Psoas muscle (tissue), 7 donors: ENCODE measurements at regions not wholly inside any gene's neighbourhood (a gene's known extent, or its start where the extent isn't known, plus 50 kb on each side); places are given as distances from the start of the nearest gene placed in this dataset.
A peak's percentile ranks its signal among the peaks of the same experiment; 100 is the strongest.
"Not testable (repeated sequence)": the region's sequence is repeated elsewhere in the genome, so short reads cannot be mapped to it uniquely, and the experiment has no call there.

ENCODE experiments used
- ATAC-seq, 4 donors: fragments of 200-7000 bp; cut with Tn5 transposase; one replicate each; pipeline ENCODE4 v1.9.1; 2020; ENCODE audit warnings: moderate library complexity in 3 of 4, mild to moderate bottlenecking in 2 of 4
- DNase-seq, 2 donors: peaks; one replicate each; pipeline ENCODE4 v3.0.0-alpha.2; 2020
- H3K27ac ChIP-seq: fragments of 200-600 bp; one replicate; pipeline ENCODE4 v1.8.0; 2022
- H3K27me3 ChIP-seq, 3 donors: fragments of 200-600 bp in 1 of 3; one replicate each; pipeline versions ENCODE4 v1.6.1 to v1.8.0; 2013 to 2022; ENCODE audit warnings: low read length in 2 of 3, mild to moderate bottlenecking in 2 of 3, moderate library complexity in 1 of 3; ENCODE audit not compliant: insufficient read depth in 3 of 3
- H3K36me3 ChIP-seq, 2 donors: fragments of 200-600 bp in 1 of 2; one replicate each; pipeline versions ENCODE4 v1.6.1 to v1.8.0; 2013 to 2022; ENCODE audit warnings: low read depth in 1 of 2, mild to moderate bottlenecking in 1 of 2, moderate library complexity in 1 of 2; ENCODE audit not compliant: insufficient read depth in 1 of 2
- H3K4me1 ChIP-seq: fragments of 200-600 bp; one replicate; pipeline ENCODE4 v1.8.0; 2022
- H3K4me3 ChIP-seq: fragments of 200-600 bp; one replicate; pipeline ENCODE4 v1.8.0; 2022; ENCODE audit warnings: mild to moderate bottlenecking
- H3K9me3 ChIP-seq: fragments of 200-600 bp; one replicate; pipeline ENCODE4 v1.8.0; 2022
- CTCF ChIP-seq: fragments of 200-600 bp; IDR thresholded peaks from one replicate; pipeline ENCODE4 v1.8.0; 2022; ENCODE audit warnings: antibody characterized with exemption
- WGBS, 3 donors: extraction: QIAGEN DNeasy Blood & Tissue Kit; methylation state at CpG; one replicate each; pipeline versions ENCODE4 v1.1.6 to v1.1.7; 2013; 5-methylcytosine and 5-hydroxymethylcytosine counted together
- intact Hi-C, 2 donors: fragments of 100-400 bp; cut with DNase I; formaldehyde crosslinking; loops; one replicate each; pipeline versions ENCODE4 v1.11.0 to v1.14.2; 2022
- donor health status: healthy with polysubstance abuse.
- donor health status: DM: no; HTN: no; CAD: no; lungs with moderate emphysema.
- donor health status: Bipolar disorder and iron deficiency.
- donor health status: healthy.
- donor health status: DM: yes; HTN: yes; CAD: no.
- donor health status: DM: no; HTN: no; CAD: no.
- donor health status: DM: yes; HTN: yes; CAD: no.

GRCh38 chr5:145666591-145666990 lies 168.6 kb downstream of the PRELID2 start:
- H3K36me3 ChIP-seq = no peaks in the 10 kb centered on the region
- no peaks in the 10 kb centered on the region for H3K27me3 ChIP-seq
- no peak overlapping the region for H3K27ac ChIP-seq
- H3K4me3 ChIP-seq = no peak overlapping the region
- DNase-seq (no peak), ATAC-seq (peak in 3 of 4 donors; percentile 35 to 81 (median 45))
- intact Hi-C loops = no loop called here
- H3K4me1 ChIP-seq = peaks cover 37% of the 10 kb centered on the region
- no peak for TF ChIP-seq CTCF
- WGBS, 3 donors = 48 to 60% (median 53%) methylated on average over 3 of the region's 3 CpGs
- H3K9me3 ChIP-seq = no peaks in the 10 kb centered on the region

GRCh38 chr5:145661737-145662485 lies 173.2 kb downstream of the PRELID2 start:
- Histone ChIP-seq H3K27me3 (no peaks in the 10 kb centered on the region), H3K36me3 (no peaks in the 10 kb centered on the region), H3K4me3 (no peak overlapping the region), H3K27ac (no peak overlapping the region), H3K9me3 (no peaks in the 10 kb centered on the region), H3K4me1 (peaks cover 38% of the 10 kb centered on the region)
- ATAC-seq (no peak), DNase-seq (no peak)
- TF ChIP-seq CTCF = no peak
- intact Hi-C loops = no loop called here
- 35 to 68% (median 51%) methylated on average over 3 of the region's 3 CpGs for WGBS, 3 donors

GRCh38 chr5:145660897-145661640 lies 174.1 kb downstream of the PRELID2 start:
- Histone ChIP-seq H3K4me3 (no peak overlapping the region), H3K36me3 (no peaks in the 10 kb centered on the region), H3K27ac (no peak overlapping the region), H3K4me1 (peaks cover 31% of the 10 kb centered on the region), H3K27me3 (no peaks in the 10 kb centered on the region), H3K9me3 (no peaks in the 10 kb centered on the region)
- intact Hi-C loops = no loop called here
- TF ChIP-seq CTCF = no peak
- peak in 3 of 4 donors; percentile 67 to 86 (median 83) for ATAC-seq
- no peak for DNase-seq
- 53 to 66% (median 59%) methylated on average over 7 of the region's 7 CpGs for WGBS, 3 donors

- H3K27ac ChIP-seq = no peak overlapping the region
- no peaks in the 10 kb centered on the region for H3K36me3 ChIP-seq
- H3K27me3 ChIP-seq = no peaks in the 10 kb centered on the region
- no peak for TF ChIP-seq CTCF
- ATAC-seq = no peak
- no peak for DNase-seq
- intact Hi-C loops = no loop called here
- 69 to 87% (median 76%) methylated on average over 3 of the region's 3 CpGs for WGBS, 3 donors
- H3K4me1 ChIP-seq = peaks cover 15% of the 10 kb centered on the region
- peaks cover 3% of the 10 kb centered on the region for H3K9me3 ChIP-seq
- H3K4me3 ChIP-seq = no peak overlapping the region
Measured at GRCh38 chr5:145658435-145658834, 176.7 kb downstream of the PRELID2 start.

GRCh38 chr5:145652700-145653099 lies 182.4 kb downstream of the PRELID2 start:
- ATAC-seq, H3K4me1 ChIP-seq, DNase-seq, H3K9me3 ChIP-seq, H3K27me3 ChIP-seq, intact Hi-C loops, H3K27ac ChIP-seq, H3K36me3 ChIP-seq, H3K4me3 ChIP-seq: not testable (repeated sequence)
- 91 to 95% (median 95%) methylated on average over 3 of the region's 3 CpGs for WGBS, 3 donors

GRCh38 chr5:145647137-145647536 lies 188.0 kb downstream of the PRELID2 start:
- H3K36me3 ChIP-seq, intact Hi-C loops, H3K4me1 ChIP-seq, H3K4me3 ChIP-seq, DNase-seq, ATAC-seq, H3K27me3 ChIP-seq, H3K27ac ChIP-seq, H3K9me3 ChIP-seq: not testable (repeated sequence)
- 51 to 71% (median 52%) methylated on average over 7 of the region's 7 CpGs for WGBS, 3 donors

- H3K4me3 ChIP-seq, H3K4me1 ChIP-seq, DNase-seq, H3K27ac ChIP-seq, ATAC-seq, intact Hi-C loops, H3K27me3 ChIP-seq, H3K36me3 ChIP-seq, H3K9me3 ChIP-seq: not testable (repeated sequence)
- WGBS, 3 donors = 84 to 96% (median 89%) methylated on average over 1 of the region's 1 CpG
Measured at GRCh38 chr5:145643214-145643613, 191.9 kb downstream of the PRELID2 start.
